Body of pancreas (tissue), 4 donors: ENCODE measurements at regions not wholly inside any gene's neighbourhood (a gene's known extent, or its start where the extent isn't known, plus 50 kb on each side); places are given as distances from the start of the nearest gene placed in this dataset.

Source experiments
- POLR2A ChIP-seq, 3 donors: fragments of 450-650 bp; IDR thresholded peaks; one replicate each; pipeline ENCODE4 v1.6.1; 2016; ENCODE audit warnings: antibody characterized with exemption in 3 of 3, mild to moderate bottlenecking in 2 of 3
- TF ChIP-seq, protein P1 (sequence below), 7 experiments: fragments of 450-650 bp in 4 of 7; fragments of 200-600 bp in 3 of 7; sonication (generic) in 3 of 7; IDR thresholded peaks; one replicate each; pipeline ENCODE4 v1.5.1; 2016 to 2019; ENCODE audit warnings: antibody characterized with exemption in 7 of 7

DNA sequence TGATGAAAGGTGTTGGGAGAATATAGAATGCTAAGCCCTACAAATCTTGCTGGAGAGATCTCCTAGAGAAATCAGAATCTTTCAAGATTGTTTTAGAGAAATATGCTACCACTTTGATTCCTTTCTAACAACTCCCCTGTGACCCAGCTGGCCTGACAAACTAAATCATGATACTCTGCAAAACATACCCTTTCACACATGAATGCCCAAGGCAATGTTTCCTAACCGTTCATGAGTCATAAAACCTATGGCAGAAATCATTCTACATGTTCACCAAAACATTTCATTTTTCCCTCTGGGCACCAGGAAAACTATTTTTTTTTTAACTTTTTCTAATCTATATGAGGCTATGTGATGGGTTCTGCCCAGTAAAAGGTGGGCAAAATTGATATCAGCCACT is 77.8 kb upstream of the SETBP1 start:
- TF ChIP-seq, protein P1, sequence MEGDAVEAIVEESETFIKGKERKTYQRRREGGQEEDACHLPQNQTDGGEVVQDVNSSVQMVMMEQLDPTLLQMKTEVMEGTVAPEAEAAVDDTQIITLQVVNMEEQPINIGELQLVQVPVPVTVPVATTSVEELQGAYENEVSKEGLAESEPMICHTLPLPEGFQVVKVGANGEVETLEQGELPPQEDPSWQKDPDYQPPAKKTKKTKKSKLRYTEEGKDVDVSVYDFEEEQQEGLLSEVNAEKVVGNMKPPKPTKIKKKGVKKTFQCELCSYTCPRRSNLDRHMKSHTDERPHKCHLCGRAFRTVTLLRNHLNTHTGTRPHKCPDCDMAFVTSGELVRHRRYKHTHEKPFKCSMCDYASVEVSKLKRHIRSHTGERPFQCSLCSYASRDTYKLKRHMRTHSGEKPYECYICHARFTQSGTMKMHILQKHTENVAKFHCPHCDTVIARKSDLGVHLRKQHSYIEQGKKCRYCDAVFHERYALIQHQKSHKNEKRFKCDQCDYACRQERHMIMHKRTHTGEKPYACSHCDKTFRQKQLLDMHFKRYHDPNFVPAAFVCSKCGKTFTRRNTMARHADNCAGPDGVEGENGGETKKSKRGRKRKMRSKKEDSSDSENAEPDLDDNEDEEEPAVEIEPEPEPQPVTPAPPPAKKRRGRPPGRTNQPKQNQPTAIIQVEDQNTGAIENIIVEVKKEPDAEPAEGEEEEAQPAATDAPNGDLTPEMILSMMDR (IDR thresholded peaks at IDR 0.05) = no peak
- no peak for TF ChIP-seq POLR2A (IDR thresholded peaks at IDR 0.05)
